Keratinocyte (primary cell): ENCODE measurements at regions not wholly inside any gene's neighbourhood (a gene's known extent, or its start where the extent isn't known, plus 50 kb on each side); places are given as distances from the start of the nearest gene placed in this dataset.

Source experiments
- CTCF ChIP-seq, 3 experiments: IDR thresholded peaks in 1 of 3; conservative IDR thresholded peaks in 1 of 3; optimal IDR thresholded peaks in 1 of 3; 2 replicates in 2 of 3; 3 replicates in 1 of 3; pipeline versions ENCODE3 to v1.5.1; 2011; ENCODE audit warnings: low read length in 3 of 3, mild to moderate bottlenecking in 3 of 3, moderate library complexity in 2 of 3, control low read depth in 1 of 3, inconsistent platforms in 1 of 3; ENCODE audit not compliant: insufficient read depth in 2 of 3; ENCODE audit errors: extremely low read depth in 1 of 3
- EZH2 ChIP-seq: IDR thresholded peaks from one replicate; pipeline ENCODE4 v1.6.1; 2012; ENCODE audit warnings: inconsistent platforms, mild to moderate bottlenecking, low read length, moderate library complexity

GRCh38 chr15:70361891-70362290 is 264.2 kb upstream of the TLE3 start:
- no peak for TF ChIP-seq CTCF (optimal IDR thresholded peaks at IDR 0.05 in 1 of 3, IDR thresholded peaks at IDR 0.05 in 1 of 3, conservative IDR thresholded peaks at IDR 0.05 in 1 of 3; ENCODE audit: extremely low read depth in 1 of 3, insufficient read depth in 2 of 3, low read length in 3 of 3)
- no peak for TF ChIP-seq EZH2
